Caki2 (cell line): ENCODE measurements at regions not wholly inside any gene's neighbourhood (a gene's known extent, or its start where the extent isn't known, plus 50 kb on each side); places are given as distances from the start of the nearest gene placed in this dataset.

Experiments used
- DNase-seq: peaks from one replicate; pipeline ENCODE4 v3.0.0-alpha.2; 2015; ENCODE audit warnings: low read depth
- in situ Hi-C: cut with HindIII; loops from 2 replicates; pipeline ENCODE4 v1.10.0; 2016; ENCODE audit warnings: low sequenced_read_pairs, low pct_unique_long_range_greater_than_20kb, mixed read lengths

DNA sequence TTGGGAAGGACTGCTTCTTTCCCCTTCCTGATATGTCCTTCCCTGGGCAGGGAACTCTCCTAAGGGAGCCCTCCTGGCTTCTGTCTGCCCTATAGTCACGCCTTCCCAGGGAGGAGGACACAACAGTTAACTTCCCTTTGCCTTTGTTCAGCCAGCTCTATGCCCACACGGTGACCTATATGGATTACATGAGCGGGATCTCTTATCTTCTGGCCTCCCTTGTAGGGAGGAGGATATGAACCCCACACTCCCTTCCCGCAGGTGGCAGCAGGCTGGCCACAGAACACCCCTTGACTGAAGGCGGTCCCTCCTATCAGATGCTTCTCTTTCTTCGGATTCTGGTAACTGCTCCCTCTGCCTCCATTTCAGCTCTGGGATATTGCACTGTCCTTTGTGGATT lies 135.6 kb upstream of the MAX start:
- no peak for DNase-seq
- in situ Hi-C loops = no loop called here

DNA sequence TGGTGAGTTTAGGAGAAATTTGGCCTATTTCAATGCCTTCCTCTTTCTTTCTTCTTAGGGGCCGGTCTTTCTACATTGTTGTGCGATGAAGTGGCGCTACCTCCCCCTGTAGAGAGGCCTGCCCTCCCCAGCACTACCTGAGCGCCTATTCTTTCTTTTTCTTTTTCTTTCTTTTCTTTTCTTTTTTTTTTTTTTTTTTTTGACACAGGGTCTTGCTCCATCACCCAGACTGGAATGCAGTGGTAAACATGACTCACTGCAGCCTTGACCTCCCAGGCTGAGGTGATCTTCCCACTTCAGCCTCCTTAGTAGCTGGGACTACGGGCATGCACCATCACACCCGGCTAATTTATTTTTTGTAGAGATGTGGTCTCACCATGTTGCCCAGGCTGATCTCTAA lies 136.1 kb upstream of the MAX start:
- peak; percentile 72 for DNase-seq
- in situ Hi-C loops = no loop called here

DNA sequence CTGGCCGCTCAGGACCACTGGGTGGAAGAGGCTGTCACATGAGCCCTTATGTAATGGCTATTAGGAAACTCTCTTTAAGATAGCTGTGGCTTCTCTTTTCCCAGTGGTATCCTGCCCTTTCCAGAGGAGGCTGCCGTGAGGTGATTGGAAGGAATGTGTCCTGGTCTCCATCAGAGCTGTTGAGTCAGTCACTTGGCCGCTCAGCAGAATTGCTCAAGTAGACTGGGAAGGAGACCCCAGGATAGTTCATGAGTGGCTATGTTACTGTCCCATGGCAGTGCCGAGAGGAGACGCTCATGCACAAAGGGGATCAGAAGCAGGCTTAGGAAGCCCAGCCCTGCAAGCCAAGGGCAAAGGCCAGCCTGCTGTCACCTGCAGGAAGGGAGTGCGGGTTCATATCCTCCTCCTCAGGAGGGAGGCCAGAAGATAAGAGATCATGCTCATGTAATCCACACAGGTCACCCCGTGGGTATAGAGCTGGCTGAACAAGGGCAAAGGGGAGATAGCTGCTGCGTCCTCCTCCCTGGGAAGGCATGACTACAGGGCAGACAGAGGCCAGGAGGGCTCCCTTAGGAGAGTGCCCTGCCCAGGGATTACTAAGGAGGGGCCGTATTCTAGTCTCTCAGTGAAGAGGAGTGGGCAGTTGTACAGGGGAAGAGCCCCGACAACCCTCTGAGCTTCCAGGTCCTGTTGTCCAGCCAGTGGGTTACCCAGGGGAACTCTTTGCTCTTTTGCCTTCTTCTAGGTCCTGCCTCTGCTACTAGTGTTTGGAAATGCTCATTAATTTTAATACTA lies 137.0 kb upstream of the MAX start:
- in situ Hi-C loops = no loop called here
- DNase-seq = peak; percentile 43

DNA sequence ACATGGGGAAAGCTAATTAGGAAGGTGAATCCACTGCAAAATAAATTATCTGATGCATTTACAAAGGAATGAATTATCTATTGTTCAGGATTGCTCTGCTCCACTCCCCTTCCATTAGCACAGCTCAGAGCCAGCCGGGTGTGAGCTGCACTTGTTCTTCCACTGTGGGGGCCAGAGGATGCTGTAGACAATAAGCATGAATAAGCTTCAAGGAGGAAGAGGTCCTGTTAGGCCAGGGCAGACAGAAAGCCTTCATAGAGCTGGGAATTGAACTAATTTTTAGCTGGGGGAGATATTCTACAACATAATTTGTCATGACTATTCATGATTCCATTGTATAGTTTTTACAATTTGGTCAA lies 137.6 kb upstream of the MAX start:
- no peak for DNase-seq
- in situ Hi-C loops = no loop called here

DNA sequence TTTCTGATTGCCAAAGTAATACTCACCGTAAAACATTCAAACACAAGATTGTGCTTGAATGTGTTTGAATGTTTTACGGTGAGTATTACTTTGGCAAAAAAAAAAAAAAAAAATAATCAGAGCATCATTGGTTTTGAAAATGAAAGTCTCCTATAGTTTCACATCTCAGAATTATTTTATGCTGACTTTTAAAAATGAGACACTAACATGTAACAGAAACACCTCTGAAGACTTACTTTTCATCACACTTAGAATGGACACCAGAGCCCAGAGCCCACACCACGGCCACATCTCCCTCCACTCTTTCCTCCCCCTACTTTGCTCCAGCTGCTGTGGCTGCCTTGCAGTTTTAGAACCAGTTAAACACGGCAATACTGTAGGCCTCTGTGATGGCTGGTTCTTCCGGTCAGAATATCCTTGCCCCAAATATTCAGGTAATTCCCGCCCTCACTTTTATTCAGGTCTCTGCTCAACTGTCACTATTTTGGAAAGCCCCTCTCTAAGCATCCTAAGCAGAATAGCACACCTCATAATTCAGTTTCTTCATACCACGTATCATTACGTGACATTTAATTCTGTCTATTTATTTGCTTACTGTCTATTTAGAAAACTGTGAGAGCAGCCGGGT lies 138.9 kb upstream of the MAX start:
- DNase-seq = no peak
- in situ Hi-C loops = no loop called here

DNA sequence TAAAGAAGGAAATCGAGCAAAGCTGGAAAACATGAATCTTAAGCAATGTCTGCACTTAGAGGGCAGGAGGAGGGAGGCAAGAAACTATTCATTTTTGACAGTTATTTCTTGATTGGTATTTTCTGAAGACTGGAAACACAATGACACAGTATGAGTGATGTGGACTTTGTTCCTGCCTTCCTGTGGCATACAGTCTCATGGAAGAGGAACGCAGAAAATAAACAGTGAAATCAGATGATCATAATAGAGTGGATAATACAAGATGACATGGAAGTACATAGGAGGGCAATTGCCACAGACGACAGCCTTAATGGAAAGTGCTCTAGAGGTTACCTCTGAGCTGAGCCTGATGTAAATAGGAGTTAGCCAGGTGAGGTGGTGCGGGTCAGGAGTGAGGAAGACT lies 140.4 kb upstream of the MAX start:
- in situ Hi-C loops = no loop called here
- no peak for DNase-seq

DNA sequence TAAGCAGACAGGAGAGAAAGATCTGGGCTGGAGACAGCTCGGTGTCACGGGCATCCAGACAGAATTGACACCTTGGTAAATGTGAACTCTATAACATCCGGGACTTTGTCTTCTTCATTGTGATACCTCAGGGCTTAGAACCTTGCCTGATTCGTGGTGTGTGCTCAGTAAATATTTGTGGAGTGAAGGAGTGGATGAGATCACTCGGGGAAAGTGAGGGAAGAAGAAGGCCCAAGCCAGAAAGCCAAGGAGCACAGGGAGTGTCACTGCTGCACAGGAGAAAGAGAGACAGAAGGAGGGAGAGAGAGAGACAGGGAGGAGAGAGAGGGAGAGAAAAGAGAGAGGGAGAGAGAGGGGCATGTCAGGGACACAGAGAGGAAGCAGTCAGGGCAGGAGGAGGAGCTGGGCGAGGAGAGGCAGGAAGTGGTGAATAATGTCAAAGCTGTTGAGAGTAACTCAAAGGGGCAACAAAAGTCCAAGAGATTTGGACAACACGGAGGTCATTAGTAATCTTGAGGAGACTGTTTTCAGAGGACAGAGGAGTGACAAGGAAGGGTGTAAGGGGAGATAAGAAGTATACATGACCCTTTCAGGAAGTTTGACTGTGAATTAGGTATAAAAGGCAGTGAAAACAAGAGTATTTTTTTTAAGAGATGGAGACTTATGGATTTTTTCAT lies 141.6 kb upstream of the MAX start:
- DNase-seq = no peak
- in situ Hi-C loops = no loop called here

DNA sequence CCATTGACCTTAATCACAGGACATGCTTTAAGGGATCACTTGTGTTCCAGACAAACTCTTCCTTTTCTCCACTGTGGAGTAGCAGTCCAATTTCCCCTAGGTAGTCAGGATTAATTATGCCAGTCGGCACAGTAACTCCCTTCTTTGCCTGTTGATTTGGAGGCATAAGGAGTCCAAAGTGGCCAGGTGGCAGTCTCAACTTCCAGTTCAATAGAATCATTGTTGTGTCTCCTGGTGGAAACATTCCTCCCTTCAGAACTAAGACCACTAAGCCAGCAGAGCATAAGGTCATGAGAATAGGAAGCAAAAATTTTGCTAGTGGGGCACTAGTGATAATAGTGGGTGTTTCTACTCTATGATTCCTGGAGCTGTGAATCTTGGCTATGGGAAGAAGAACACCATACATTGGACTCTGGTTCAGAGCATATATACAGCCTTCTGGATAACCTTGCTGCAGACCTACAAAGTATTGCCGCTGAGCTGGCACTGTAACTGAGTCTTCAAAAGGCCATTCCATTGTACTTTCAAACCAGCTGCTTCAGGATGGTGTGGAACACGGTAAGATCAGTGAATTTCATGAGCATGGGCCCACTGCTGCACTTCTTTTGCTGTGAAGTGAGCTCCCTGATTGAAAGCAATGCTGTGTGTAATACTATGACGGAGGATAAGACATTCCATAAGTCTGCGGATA lies 147.3 kb upstream of the MAX start:
- no peak for DNase-seq
- in situ Hi-C loops = no loop called here

DNA sequence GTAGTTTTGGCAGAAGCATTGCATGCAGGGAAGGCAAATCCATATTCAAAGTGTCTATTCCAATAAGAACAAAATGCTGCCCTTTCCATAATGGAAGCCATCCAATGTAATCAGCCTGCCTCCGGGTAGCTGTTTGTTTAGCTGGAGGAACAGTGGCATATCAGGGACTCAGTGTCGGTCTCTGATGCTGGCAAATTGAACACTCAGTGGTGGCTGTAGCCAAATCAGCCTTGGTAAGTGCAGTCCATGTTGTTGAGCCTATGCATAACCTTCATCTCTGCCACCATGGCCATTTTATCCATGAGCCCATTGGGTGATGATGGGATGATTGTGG lies 147.8 kb upstream of the MAX start:
- no peak for DNase-seq
- in situ Hi-C loops = no loop called here

DNA sequence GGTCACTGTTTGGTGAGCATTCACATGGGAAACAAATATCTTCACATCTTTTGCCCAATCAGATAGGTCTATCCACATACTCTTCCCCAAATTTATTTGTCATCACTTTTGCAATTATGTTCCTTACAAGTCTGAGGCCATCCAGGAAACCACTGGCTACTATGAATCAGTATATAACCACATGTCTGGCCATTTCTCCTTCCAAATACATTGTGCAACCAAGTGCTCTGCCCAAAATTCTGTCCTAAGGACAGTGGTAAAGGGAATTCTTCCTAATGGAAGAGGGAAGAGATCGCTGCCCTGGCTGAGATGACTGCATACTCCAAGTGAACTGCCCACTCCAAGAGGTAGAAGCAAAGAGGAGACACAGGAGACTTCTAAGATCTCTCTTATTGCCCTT lies 148.9 kb upstream of the MAX start:
- DNase-seq = no peak
- in situ Hi-C loops = no loop called here

DNA sequence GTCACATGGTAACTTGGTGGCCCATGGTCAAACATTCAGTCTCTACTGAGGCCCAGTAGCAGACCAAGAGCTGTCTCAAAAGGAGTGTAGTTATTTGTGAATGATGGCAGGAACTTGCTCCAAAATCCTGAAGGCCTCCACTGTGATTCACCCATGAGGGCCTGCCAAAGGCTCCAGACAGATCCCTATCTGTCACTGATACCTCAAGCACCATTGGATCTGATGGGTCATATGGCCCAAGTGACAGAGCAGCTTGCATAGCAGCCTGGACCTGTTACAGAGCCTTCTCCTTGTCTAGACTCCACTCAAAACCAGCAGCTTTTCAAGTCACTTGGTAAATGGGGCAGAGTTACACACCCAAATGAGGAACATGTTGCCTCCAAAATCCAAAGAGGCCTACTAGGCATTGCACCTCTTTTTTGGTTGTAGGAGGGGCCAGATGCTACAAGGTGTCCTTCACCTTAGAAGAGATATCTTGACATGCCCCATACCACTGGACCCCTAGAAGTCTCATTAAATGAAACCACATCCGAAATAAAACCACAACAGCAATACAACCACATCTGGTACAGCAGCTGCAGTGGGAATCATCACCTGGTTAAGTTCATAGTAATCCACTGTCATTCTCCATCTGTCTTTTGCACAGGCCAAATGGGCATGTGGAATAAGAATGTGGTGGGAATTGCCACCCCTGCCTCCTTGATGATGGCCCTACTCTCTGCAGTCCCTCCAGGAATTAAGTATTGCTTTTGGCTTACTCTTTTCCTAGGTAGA lies 150.4 kb upstream of the MAX start:
- in situ Hi-C loops = no loop called here
- no peak for DNase-seq

DNA sequence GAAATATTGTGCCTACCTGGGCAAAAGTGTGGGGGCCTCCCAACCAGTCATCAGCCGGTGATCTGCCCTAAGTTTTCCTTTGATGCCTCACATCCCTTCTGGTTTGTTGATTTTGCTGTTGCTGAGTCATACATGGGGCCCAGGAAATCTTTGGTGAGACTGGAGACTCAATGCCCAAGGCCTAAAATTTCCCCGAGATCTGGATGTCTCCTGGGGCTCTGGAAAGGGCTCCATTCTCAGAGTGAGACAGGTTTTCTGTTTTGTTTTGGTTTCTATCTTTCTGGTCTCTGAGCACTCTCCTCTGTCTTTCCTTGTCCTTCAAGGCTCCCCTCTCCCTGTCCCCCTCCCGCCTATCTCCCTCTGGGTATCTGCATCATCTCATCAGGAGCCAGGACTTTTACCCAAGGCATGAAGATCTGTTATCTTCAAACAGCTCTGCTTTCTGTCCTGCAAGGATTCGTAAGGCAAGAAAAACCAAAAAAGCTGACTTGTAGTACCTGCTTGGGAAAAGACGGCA lies 152.8 kb upstream of the MAX start:
- in situ Hi-C loops = no loop called here

DNA sequence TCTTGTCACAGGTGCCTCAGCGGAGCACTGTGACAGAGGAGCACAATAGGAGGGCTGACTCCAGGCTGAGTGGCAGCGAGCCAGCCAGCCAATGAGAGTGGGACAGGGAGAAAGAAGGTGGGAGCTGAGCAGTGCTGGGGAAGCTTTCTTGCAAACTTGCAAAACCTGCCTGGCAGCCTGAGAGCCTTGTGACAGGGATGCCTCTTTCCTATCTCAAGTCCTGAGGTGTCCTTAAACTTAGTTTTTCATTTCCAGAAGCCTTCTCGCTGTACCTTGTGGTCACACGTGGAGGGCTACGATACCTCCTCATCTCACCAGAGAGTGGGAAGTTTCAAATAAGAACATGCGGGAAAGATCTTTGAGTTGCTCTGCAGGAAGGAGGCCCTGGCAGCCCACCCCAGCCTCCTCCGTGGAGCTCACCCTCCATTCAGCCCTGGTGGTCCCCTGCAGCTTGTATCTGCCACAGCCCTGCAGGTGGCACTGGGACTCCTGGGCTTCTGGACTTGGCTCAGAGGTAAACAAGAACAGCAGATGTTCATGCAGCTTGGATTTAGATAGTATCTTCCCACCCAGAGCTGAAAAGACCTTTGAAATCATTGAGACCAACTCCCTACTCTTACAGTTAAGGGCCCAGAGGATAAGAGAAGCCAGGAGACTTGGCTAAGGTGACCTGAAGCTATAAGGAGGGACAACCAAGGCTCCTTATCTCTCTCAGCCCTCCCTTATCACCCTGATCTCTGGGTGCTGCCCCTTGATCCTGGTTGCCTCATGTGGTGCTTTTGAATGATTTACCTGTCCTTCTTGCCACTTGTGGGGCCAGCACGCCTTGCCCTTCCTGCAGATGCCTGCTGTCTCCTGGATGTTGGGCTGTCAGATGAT lies 153.5 kb upstream of the MAX start:
- no peak for DNase-seq
- in situ Hi-C loops = no loop called here

More for the DNA sequence above, 152.8 kb upstream of the MAX start:
- DNase-seq = peak; percentile 36

DNA sequence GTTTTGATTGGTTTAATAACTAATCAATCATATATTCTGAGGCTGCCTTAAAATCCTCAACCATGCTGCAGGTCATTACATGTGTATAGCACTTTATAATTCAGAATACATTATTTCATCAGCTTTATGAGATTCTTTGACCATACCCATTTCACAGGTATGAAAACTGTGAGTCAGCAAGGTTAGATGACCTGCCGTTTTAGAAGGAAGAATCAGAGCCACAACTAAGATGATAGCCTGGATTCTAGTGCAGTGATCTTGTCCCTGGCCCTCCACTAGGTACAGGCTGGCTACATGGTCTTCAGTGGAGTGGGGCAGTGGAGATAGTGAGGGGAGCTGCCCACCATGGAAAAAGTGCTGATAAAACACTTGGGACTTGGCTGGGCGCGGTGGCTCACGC lies 154.4 kb upstream of the MAX start:
- DNase-seq = no peak
- in situ Hi-C loops = no loop called here

DNA sequence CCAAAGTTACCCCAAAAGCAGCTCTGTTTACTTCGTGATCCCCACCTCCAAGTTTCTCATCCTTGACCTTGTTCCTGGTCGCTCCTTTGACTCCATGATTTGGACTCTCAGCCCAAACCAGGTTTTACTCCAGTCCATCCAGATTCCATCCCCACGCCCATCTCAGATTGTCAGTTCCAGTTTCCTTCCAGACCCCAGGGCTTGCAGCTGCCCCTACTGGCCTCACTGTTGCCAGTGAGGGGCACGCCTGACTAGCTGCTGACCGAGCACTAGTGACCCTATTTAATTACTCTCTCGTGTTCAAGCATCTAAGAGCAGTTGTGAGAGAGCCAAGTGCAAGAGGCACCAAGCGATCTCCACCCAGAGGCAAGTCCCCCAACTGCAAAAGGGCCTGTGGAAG lies 155.1 kb upstream of the FUT8 start:
- DNase-seq = no peak
- in situ Hi-C loops = no loop called here

DNA sequence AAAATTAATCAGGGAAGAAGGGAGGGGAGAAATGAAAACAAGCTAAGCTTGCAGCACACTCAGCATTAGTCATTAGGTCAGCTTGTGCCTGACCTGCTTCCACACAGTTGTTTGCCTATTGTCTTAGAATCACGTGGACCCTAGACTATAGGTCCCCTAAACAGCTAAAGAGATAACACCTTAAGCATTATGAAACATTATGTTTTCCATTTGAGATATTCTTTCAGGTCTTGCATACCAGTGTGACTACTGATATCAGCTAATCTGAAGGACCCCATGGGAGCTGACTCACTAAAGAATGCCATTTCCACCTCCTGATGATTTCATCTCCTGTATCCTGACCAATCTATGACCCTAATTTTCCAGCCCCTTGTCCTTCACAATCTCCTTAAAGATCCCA lies 154.1 kb upstream of the FUT8 start:
- DNase-seq = peak; percentile 43
- in situ Hi-C loops = no loop called here

DNA sequence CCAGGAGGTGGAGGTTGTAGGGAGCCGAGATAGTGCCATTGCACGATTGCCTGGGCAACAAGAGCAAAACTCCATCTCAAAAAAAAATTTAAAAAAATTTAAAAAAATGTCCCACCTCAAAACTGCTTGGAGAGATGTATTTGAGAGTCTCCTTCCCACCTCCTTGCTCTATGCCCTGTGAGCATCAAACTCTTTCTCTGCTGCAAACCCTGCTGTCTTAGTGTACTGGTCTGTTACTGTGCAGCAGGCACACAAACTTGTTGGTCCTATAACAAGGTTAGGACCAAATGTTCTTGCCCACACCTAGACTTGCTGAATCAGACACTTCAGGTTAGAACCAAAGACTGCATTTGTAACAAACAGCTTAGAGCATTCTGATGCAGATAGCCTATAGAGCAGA lies 153.5 kb upstream of the FUT8 start:
- in situ Hi-C loops = no loop called here
- no peak for DNase-seq

DNA sequence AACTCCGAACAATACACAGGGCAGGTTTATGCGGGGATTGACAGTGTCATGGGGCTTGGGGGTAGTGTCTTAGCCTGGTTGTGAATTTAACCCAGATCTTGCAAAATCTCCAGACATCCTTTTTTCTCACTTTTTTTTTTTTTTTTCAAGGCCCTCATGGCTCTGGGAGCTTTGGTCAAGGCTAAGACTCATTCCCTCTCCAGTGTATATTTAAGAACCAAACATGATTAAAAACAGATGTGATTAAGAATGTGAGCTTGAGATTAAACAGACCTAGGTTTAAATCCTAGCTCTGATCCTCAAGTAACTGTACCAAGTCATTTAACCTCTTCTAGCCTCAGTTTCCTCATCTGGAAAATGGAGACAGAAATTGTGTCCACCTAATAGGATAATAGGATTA lies 151.7 kb upstream of the FUT8 start:
- DNase-seq = no peak
- in situ Hi-C loops = no loop called here
